ENCODE measurements at regions not wholly inside any gene's neighbourhood (a gene's known extent, or its start where the extent isn't known, plus 50 kb on each side); places are given as distances from the start of the nearest gene placed in this dataset.
"Not testable (repeated sequence)": the region's sequence is repeated elsewhere in the genome, so short reads cannot be mapped to it uniquely, and the experiment has no call there.

- no peak for DNase-seq
Measured at GRCh38 chr5:25150819-25151218, 506.0 kb upstream of the CDH10 start.

- DNase-seq: no peak
Measured at GRCh38 chr5:25128606-25129005, 483.8 kb upstream of the CDH10 start.

GRCh38 chr5:25119650-25120049 lies 474.9 kb upstream of the CDH10 start:
- peak; percentile 7 for DNase-seq

GRCh38 chr5:25107853-25108252 lies 463.1 kb upstream of the CDH10 start:
- no peak for DNase-seq

- no peak for DNase-seq
Measured at GRCh38 chr5:25099538-25099937, 454.8 kb upstream of the CDH10 start.

GRCh38 chr5:25095261-25095660 lies 450.5 kb upstream of the CDH10 start:
- no peak for DNase-seq

GRCh38 chr5:25094219-25094618 lies 449.4 kb upstream of the CDH10 start:
- DNase-seq: no peak

GRCh38 chr5:25091921-25092320 lies 447.1 kb upstream of the CDH10 start:
- DNase-seq: no peak

- no peak for DNase-seq
Measured at GRCh38 chr5:25090854-25091253, 446.1 kb upstream of the CDH10 start.

- DNase-seq: no peak
Measured at GRCh38 chr5:25090275-25090674, 445.5 kb upstream of the CDH10 start.

- not testable (repeated sequence) for DNase-seq
Measured at GRCh38 chr5:25088689-25089088, 443.9 kb upstream of the CDH10 start.

- DNase-seq: not testable (repeated sequence)
Measured at GRCh38 chr5:25083261-25083660, 438.5 kb upstream of the CDH10 start.

- no peak for DNase-seq
Measured at GRCh38 chr5:25066239-25066638, 421.5 kb upstream of the CDH10 start.

GRCh38 chr5:25064306-25064705 lies 419.5 kb upstream of the CDH10 start:
- DNase-seq: no peak

- no peak for DNase-seq
Measured at GRCh38 chr5:25060575-25060974, 415.8 kb upstream of the CDH10 start.

- DNase-seq: no peak
Measured at GRCh38 chr5:25056836-25057235, 412.1 kb upstream of the CDH10 start.

GRCh38 chr5:25033658-25034057 lies 388.9 kb upstream of the CDH10 start:
- DNase-seq: no peak

GRCh38 chr5:25029004-25029403 lies 384.2 kb upstream of the CDH10 start:
- DNase-seq: no peak

- DNase-seq: no peak
Measured at GRCh38 chr5:25027526-25027925, 382.7 kb upstream of the CDH10 start.

GRCh38 chr5:25027061-25027460 lies 382.3 kb upstream of the CDH10 start:
- DNase-seq: no peak

GRCh38 chr5:25025831-25026230 lies 381.1 kb upstream of the CDH10 start:
- DNase-seq: no peak

GRCh38 chr5:25020454-25020853 lies 375.7 kb upstream of the CDH10 start:
- DNase-seq: no peak

- no peak for DNase-seq
Measured at GRCh38 chr5:25009063-25009462, 364.3 kb upstream of the CDH10 start.

- DNase-seq: no peak
Measured at GRCh38 chr5:25006734-25007133, 362.0 kb upstream of the CDH10 start.

- no peak for DNase-seq
Measured at GRCh38 chr5:25006237-25006636, 361.5 kb upstream of the CDH10 start.

GRCh38 chr5:25005431-25005830 lies 360.7 kb upstream of the CDH10 start:
- DNase-seq: no peak

Data from hematopoietic multipotent progenitor cell treated with erythropoietin and hydrocortisone succinate and interleukin-3 and kit ligand, for 8 days (in vitro differentiated cells).